GM21825 (cell line): ENCODE measurements at regions not wholly inside any gene's neighbourhood (a gene's known extent, or its start where the extent isn't known, plus 50 kb on each side); places are given as distances from the start of the nearest gene placed in this dataset.

Experiments
- ATAC-seq: cut with Tn5 transposase; IDR thresholded peaks from one replicate; pipeline ENCODE4 v1.9.1; 2021; ENCODE audit warnings: mild to moderate bottlenecking, moderate library complexity; ENCODE audit not compliant: unreplicated experiment

GRCh38 chr10:130425169-130425568 is 289.0 kb downstream of the GLRX3 start:
- ATAC-seq = no peak

DNA sequence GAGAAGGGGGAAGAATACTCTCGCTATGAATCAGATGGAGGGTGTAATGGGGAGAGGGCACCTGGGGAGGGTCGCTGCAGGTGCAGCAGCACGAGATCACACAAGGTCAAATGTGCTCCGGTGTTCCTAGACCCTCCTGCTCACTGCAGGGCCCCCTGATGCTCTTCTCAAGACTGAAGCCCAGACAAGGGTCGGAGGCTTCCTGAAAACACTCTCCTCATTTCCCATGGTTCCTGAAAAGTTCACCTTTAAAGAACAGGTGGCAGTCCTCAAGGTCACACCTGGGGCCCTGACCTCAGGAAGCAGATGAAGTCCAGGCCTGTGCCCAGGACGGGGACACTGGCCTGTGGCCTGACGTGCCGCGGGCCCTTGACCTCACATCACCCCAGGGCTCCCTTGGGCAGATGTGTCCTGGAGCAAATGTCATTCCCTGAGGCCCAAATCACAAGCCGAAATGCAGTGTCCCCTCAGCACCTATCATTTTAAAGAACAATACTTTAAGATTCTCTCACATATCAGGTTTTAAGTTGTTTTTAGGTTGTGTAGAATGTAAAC is 289.8 kb downstream of the GLRX3 start:
- ATAC-seq = no peak

GRCh38 chr10:130427216-130427722 is 291.1 kb downstream of the GLRX3 start:
- no peak for ATAC-seq

- ATAC-seq = no peak
Observed at GRCh38 chr10:130428936-130429335, 292.7 kb downstream of the GLRX3 start.

DNA sequence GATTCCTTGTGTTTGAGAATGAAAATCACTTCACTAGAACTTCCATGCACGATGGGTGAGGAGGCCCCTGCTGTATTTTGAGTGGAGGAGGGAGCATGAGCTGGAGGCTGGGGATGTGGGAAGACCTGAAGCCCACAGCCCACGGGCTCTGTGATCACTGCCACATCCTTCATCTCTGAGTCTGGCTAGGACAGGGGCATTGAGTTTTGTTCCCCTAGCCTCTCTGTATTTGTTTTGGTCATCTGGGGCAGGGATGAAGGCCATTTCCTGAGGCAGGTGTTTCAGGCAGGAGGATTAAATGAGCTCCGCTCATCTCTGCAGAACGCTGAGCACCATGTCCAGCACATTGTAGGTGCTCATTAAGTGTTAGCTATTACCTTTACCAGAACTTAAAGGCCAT is 293.6 kb downstream of the GLRX3 start:
- ATAC-seq = no peak

GRCh38 chr10:130430291-130430690 is 294.1 kb downstream of the GLRX3 start:
- no peak for ATAC-seq

GRCh38 chr10:130430852-130431704 is 294.9 kb downstream of the GLRX3 start:
- ATAC-seq = no peak

DNA sequence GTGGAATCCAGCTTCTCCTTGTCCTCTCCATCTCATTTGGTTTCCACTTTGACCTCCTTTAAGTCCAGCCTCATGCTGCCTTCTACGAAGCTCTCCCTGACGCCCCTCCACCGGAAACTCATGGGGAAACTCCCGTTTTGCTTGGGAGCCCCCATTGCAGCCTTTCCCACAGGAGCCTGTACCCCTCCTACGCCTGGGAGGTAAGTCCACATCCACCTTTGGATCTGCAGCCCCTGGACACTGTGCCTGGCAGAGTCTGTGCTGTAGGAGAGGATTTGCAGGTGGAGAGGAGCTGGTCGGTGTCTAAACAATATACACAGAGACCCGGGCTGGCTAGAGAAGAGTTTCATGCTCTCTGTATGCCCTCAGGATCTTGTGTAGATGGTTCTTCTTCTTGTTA is 296.1 kb downstream of the GLRX3 start:
- no peak for ATAC-seq

GRCh38 chr10:130432850-130433249 is 296.7 kb downstream of the GLRX3 start:
- ATAC-seq = no peak

DNA sequence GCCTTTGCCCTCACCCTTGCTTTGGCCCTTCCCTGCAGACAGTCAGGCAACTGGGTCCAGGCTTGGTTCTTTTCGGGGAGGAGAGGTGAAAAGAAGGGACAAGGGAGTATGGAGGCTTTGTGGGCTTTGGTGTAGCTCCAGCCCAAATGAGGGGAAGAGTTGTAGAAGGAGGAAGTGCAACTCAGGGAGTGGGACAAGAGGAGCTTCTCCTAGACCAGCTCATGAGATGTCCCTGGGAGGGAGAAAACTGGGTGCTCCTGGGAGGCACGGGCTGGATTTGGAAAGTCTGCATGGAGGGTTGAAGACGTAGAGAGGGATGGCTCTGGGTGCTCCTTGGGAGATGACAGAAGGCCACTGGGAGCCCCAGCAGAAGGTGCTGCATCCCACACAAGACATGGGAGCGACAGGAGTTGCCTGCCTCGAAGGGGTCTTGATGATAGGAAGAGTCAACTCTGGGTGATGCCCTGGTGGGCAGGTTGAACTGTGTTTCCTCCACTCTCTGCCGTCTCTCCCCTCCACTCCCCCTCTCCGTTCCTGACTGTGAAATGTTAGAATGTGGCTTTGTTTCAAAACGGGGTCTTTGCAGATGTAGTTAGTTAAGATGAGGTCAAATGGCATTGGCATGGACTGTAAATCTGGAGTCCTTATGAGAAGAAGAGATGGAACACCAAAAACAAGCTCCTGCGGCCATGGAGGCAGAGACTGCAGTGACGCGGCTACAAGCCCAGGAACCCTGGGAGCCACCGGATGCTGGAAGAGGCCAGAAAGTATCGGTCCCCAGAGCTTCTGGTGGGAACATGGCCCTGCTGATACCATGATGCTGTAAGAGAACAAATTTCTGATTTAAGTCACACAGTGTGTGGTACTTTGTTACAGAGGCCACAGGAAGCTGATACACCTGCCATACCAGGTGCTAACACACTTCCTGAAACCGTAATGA is 298.5 kb downstream of the GLRX3 start:
- no peak for ATAC-seq

- ATAC-seq = no peak
Observed at GRCh38 chr10:130435961-130436360, 299.8 kb downstream of the GLRX3 start.

GRCh38 chr10:130438861-130439260 is 302.7 kb downstream of the GLRX3 start:
- ATAC-seq = no peak

- ATAC-seq = no peak
Observed at GRCh38 chr10:130439766-130440165, 303.6 kb downstream of the GLRX3 start.

DNA sequence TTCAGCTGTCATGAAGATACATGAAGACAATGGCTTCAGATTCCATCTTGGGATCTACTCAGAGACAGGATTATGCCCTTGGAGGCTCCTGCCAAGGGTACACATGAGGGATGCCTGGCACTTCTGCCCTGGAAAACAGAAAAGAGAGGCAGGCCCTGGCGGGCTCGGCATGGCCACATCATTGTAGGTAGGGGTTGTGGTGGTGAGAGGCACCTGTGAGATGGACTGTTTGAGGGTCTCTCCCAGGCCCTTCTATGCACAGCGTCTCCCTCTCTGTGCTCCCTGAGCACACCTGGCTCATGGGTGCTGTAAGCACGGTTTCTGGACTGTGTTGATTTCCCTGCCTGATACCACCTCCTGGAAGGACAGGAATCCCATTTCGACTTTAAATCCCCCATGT is 304.3 kb downstream of the GLRX3 start:
- no peak for ATAC-seq

DNA sequence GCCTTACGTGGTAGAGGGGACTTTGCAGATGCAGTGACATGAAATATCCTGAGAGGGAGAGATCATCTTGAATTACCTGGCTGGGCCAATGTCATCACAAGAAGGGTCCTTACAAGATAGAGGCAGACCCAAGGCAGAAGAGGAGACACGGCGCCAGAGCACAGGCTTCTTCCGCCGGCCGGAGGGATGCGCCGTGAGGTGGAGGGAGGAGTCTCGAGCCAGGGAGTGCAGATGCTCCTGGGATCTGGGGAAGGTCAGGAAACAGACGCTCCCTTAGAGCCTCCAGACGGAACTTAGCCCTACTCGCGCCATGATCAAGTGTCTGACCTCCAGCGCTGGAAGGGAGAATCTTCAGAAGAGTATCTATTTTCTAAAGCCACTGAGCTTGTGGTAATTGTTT is 304.8 kb downstream of the GLRX3 start:
- no peak for ATAC-seq

DNA sequence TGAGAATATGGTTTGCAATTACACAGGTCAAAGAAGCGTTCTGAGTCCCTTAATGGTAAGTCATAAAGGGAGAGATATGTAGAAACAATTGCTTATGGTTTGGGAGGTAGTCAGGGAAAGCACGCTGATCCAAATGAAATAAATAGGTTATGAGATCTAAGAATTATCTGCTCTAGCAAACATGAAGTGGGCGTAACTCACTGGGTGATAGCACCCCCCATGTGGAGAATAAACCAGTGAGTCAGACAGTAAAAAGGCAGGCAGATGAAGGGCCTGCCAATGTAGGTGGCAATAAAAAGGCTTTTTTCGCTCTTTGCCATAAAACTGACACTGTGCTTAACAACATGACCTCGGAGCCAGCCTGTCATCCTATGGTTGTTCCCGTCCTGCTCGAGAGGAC is 306.9 kb downstream of the GLRX3 start:
- ATAC-seq = no peak

- ATAC-seq = no peak
Observed at GRCh38 chr10:130453036-130453720, 317.0 kb downstream of the GLRX3 start.

DNA sequence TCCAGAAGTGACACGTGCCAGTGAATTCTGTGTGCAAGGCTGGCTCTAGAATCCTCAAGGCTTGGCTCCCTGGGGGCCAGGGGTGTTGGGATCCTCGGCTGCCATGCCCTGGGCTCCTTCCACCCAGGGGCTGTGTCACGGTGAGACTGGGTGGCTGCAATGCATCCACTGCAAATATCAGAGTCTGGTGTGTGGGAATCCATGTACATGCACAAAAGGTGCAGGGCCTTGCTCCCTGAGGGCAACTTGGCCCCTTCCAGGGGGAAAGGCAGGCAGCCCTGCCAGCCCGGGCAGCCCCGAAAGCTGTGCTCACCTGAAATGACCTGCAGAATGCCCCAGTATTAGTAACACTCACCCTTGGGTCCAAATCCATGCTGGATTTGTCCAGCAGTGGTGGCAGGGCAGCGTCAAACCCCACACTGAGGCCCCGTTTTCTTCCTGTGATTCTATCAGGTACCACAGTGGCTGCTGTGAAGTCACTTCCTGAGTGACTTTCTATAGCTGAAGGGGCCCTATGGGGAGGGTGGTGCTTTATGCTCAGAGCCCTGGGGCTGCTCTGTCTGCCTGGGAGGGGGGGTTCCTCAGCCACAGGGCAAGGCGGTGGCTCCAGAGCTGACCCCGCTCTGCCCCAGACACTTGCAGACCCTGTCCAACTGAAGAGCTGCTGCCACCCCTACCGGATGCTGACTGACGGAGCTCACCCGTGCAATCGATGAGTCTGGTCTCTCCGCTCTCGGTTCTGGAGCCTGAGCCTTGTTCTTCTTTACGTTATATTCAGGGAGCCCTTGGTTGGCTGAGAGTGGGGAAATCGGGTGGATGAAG is 317.7 kb downstream of the GLRX3 start:
- no peak for ATAC-seq

GRCh38 chr10:130454543-130455000 is 318.4 kb downstream of the GLRX3 start:
- ATAC-seq = no peak
